ENCODE measurements at regions not wholly inside any gene's neighbourhood (a gene's known extent, or its start where the extent isn't known, plus 50 kb on each side); places are given as distances from the start of the nearest gene placed in this dataset.

DNA sequence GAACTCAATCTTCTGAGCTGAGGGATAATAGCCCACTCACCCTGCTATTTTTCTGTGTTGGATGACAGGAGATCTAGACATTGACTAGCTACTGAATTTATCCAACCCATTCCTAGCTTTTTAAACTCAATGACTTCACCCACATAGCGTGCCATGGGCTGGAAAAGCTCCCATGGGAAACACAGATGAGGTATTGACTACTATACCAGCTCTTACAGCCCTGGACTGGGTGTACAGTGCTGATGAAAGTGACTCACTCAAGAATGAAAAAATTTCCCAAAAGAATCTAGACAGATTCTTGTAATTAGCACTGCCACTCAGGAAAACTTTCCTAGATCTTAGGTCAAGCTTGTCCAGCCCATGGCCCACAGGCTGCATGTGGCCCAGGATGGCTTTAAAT, 72.7 kb upstream of the NREP start:
- TF ChIP-seq POLR2A (IDR thresholded peaks at IDR 0.05) = no peak
- TF ChIP-seq, protein P1, sequence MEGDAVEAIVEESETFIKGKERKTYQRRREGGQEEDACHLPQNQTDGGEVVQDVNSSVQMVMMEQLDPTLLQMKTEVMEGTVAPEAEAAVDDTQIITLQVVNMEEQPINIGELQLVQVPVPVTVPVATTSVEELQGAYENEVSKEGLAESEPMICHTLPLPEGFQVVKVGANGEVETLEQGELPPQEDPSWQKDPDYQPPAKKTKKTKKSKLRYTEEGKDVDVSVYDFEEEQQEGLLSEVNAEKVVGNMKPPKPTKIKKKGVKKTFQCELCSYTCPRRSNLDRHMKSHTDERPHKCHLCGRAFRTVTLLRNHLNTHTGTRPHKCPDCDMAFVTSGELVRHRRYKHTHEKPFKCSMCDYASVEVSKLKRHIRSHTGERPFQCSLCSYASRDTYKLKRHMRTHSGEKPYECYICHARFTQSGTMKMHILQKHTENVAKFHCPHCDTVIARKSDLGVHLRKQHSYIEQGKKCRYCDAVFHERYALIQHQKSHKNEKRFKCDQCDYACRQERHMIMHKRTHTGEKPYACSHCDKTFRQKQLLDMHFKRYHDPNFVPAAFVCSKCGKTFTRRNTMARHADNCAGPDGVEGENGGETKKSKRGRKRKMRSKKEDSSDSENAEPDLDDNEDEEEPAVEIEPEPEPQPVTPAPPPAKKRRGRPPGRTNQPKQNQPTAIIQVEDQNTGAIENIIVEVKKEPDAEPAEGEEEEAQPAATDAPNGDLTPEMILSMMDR (IDR thresholded peaks at IDR 0.05) = no peak
- no peak for TF ChIP-seq EP300 (IDR thresholded peaks at IDR 0.05)
